ENCODE measurements at regions not wholly inside any gene's neighbourhood (a gene's known extent, or its start where the extent isn't known, plus 50 kb on each side); places are given as distances from the start of the nearest gene placed in this dataset.
"Not testable (repeated sequence)": the region's sequence is repeated elsewhere in the genome, so short reads cannot be mapped to it uniquely, and the experiment has no call there.

DNA sequence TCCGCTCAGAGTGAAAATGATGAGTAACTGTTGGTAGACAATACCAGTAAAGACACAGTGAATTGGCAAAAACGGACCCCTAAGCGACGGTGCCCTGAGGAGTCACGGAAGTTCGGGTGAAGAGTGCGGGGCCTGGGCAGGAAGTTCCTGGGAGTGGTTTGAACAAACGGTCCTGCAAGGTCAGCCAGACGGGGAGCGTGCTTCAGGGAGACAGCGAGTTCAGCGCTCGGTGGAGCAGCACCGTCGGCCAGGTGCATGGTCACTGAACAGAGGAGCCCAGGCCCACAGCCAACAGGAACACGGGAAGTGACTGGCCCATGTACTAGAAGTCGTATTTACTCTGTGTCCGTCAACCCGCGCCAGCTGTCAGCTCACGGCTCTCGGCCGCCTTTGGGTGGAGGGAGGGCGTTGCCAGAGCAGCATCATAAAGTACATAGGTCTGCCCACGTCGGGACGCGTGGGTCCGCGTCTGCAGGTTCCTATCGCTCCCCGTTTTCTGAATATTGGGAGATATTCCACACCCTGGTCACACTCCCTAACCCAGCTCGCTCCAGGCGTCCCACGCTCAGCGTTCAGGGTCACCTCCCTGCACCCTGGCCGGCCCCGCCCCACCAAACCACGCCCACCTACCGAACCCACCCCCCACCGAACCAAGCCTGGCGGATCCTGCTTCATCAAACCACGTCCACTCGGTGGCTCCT, 75.6 kb upstream of the UXS1 start:
- in situ Hi-C loops (cut with HindIII; ENCODE audit: low sequenced_read_pairs) = no loop called here
- no peak for DNase-seq (ENCODE audit: low spot score)

DNA sequence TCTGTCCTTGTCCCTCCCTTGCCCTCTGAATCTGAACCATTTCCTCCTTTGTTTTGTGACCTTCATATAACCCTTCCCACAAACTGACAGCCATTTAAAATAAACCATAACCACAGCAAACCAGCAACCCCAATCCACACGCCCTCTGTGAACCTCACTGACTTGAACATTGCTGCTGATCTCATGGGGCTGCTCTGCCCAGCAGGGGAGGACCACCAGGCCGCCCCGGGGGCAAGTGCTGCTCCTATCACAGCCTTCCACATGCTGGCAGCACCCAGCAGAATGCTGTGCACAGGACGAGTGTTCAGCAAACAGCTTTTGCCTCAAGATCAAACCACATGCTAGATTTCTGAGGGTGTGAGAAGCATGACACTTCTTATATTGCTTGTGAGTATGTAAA, 73.9 kb upstream of the UXS1 start:
- in situ Hi-C loops (cut with HindIII; ENCODE audit: low sequenced_read_pairs) = no loop called here

DNA sequence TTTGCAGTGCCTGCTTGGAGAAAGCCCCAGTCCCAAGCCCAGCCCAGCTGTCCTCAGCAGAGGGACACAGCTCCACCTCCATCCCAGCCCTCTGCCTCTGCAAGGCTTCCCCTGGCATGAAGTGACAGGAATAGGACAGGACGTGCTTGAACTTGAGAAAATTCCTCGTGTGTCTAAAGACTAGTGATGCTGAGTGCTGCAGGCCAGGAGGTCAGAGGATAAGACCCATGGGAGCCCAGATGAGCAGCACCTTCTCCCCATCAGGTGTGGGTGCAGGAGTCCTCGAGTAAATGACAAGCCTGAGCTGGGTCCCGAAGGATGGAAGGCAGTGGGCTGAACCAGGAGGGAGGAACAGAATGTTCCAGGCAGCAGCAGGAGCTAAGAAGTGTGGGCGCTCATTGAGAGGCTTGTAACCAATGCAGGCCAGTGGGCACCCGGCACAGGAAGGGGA, 67.8 kb upstream of the UXS1 start:
- in situ Hi-C loops (cut with HindIII; ENCODE audit: low sequenced_read_pairs) = no loop called here
- DNase-seq (ENCODE audit: low spot score) = no peak

More for the DNA sequence above, 73.9 kb upstream of the UXS1 start:
- no peak for DNase-seq (ENCODE audit: low spot score)

DNA sequence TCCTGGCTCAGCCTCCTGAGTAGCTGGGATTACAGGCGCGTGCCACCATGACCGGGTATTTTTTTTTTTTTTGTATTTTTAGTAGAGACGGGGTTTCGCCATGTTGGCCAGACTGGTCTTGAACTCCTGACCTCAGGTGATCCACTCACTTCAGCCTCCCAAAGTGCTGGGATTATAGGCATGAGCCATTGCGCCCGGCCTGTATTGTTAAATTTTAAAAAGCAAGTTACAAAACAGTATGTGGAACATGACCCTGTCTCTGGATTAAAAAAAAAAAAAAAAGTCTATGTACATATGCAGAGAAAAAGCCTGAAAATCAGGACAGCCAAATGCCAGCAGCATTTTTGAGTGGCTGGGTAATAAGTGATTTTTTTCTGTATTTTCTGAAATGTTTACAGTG, 64.8 kb upstream of the UXS1 start:
- in situ Hi-C loops (cut with HindIII; ENCODE audit: low sequenced_read_pairs); DNase-seq (ENCODE audit: low spot score): not testable (repeated sequence)

GRCh38 chr2:106257830-106258229, 63.7 kb upstream of the UXS1 start:
- DNase-seq (ENCODE audit: low spot score) = no peak
- in situ Hi-C loops (cut with HindIII; ENCODE audit: low sequenced_read_pairs) = no loop called here

- no peak for DNase-seq (ENCODE audit: low spot score)
- in situ Hi-C loops (cut with HindIII; ENCODE audit: low sequenced_read_pairs) = no loop called here
These were observed 63.0 kb upstream of the UXS1 start for GRCh38 chr2:106257135-106257534.

GRCh38 chr2:106249157-106249828, 55.2 kb upstream of the UXS1 start:
- in situ Hi-C loops (cut with HindIII; ENCODE audit: low sequenced_read_pairs); DNase-seq (ENCODE audit: low spot score): not testable (repeated sequence)

- DNase-seq (ENCODE audit: low spot score); in situ Hi-C loops (cut with HindIII; ENCODE audit: low sequenced_read_pairs): not testable (repeated sequence)
These were observed 54.5 kb upstream of the UXS1 start for GRCh38 chr2:106248548-106249151.

All from G401 (cell line).